ENCODE measurements at regions not wholly inside any gene's neighbourhood (a gene's known extent, or its start where the extent isn't known, plus 50 kb on each side); places are given as distances from the start of the nearest gene placed in this dataset.

DNA sequence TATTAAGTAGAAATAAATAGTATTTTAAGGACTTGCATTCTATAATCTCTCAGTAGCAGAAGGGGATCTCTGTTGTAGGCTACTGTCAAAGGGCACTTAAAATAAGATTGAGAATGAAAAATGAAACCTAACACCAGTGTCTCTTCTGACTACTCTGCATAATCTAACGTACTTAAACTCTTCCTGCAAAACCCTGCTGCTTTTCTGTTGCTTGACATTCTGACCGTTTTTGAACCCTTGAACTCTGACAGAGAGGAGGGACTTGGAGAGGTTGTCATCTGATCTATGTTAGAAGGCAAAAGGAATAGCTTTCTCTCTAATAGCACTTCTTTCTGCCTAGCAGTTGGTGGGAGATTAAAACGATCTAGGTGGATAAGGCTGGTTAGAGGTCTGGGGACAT lies 204.6 kb downstream of the ZIC1 start:
- CTCF ChIA-PET: no interaction called here
- no TSS peak for BruUV-seq (replicated peaks)
- no peak overlapping the region for H3K27ac ChIP-seq (ENCODE audit: low read length)
- ATAC-seq (no peak), DNase-seq (ENCODE audit: low read depth, low spot score) (no peak)
- no peaks in the 10 kb centered on the region for H3K4me1 ChIP-seq (ENCODE audit: control insufficient read depth, insufficient read depth, low read length)
- in situ Hi-C loops (cut with HindIII; ENCODE audit: low pct_unique_long_range_greater_than_20kb, low sequenced_read_pairs): no loop called here
- TF ChIP-seq, protein P1, sequence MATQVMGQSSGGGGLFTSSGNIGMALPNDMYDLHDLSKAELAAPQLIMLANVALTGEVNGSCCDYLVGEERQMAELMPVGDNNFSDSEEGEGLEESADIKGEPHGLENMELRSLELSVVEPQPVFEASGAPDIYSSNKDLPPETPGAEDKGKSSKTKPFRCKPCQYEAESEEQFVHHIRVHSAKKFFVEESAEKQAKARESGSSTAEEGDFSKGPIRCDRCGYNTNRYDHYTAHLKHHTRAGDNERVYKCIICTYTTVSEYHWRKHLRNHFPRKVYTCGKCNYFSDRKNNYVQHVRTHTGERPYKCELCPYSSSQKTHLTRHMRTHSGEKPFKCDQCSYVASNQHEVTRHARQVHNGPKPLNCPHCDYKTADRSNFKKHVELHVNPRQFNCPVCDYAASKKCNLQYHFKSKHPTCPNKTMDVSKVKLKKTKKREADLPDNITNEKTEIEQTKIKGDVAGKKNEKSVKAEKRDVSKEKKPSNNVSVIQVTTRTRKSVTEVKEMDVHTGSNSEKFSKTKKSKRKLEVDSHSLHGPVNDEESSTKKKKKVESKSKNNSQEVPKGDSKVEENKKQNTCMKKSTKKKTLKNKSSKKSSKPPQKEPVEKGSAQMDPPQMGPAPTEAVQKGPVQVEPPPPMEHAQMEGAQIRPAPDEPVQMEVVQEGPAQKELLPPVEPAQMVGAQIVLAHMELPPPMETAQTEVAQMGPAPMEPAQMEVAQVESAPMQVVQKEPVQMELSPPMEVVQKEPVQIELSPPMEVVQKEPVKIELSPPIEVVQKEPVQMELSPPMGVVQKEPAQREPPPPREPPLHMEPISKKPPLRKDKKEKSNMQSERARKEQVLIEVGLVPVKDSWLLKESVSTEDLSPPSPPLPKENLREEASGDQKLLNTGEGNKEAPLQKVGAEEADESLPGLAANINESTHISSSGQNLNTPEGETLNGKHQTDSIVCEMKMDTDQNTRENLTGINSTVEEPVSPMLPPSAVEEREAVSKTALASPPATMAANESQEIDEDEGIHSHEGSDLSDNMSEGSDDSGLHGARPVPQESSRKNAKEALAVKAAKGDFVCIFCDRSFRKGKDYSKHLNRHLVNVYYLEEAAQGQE (IDR thresholded peaks at IDR 0.05; ENCODE audit: insufficient read depth in 1 of 2, low read depth in 2 of 2, low read length in 1 of 2): no peak
- TF ChIP-seq TCF7L2 (IDR thresholded peaks at IDR 0.05; ENCODE audit: low read depth, low read length): no peak
- TF ChIP-seq, protein P2, sequence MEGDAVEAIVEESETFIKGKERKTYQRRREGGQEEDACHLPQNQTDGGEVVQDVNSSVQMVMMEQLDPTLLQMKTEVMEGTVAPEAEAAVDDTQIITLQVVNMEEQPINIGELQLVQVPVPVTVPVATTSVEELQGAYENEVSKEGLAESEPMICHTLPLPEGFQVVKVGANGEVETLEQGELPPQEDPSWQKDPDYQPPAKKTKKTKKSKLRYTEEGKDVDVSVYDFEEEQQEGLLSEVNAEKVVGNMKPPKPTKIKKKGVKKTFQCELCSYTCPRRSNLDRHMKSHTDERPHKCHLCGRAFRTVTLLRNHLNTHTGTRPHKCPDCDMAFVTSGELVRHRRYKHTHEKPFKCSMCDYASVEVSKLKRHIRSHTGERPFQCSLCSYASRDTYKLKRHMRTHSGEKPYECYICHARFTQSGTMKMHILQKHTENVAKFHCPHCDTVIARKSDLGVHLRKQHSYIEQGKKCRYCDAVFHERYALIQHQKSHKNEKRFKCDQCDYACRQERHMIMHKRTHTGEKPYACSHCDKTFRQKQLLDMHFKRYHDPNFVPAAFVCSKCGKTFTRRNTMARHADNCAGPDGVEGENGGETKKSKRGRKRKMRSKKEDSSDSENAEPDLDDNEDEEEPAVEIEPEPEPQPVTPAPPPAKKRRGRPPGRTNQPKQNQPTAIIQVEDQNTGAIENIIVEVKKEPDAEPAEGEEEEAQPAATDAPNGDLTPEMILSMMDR (IDR thresholded peaks at IDR 0.05): no peak
- TF ChIP-seq SIN3A (IDR thresholded peaks at IDR 0.05; ENCODE audit: borderline replicate concordance, insufficient read depth, low read depth, low read length): no peak
- TF ChIP-seq POLR2AphosphoS5 (IDR thresholded peaks at IDR 0.05; ENCODE audit: low read depth, low read length): no peak
- POLR2A ChIA-PET: no interaction called here
- intact Hi-C loops (cut with micrococcal nuclease; ENCODE audit: unreplicated experiment): no loop called here
- H3K4me3 ChIP-seq (ENCODE audit: low read depth in 2 of 2, low read length in 2 of 2): no peak overlapping the region
- no peaks in the 10 kb centered on the region; the same call in 1 of the 2 replicates for H3K36me3 ChIP-seq (ENCODE audit: control insufficient read depth, insufficient read depth, low read length)
- no peaks in the 10 kb centered on the region for H3K9me3 ChIP-seq (ENCODE audit: control insufficient read depth, insufficient read depth, low read depth, low read length)
- H3K27me3 ChIP-seq (ENCODE audit: control insufficient read depth, insufficient read depth, low read length): no peaks in the 10 kb centered on the region

DNA sequence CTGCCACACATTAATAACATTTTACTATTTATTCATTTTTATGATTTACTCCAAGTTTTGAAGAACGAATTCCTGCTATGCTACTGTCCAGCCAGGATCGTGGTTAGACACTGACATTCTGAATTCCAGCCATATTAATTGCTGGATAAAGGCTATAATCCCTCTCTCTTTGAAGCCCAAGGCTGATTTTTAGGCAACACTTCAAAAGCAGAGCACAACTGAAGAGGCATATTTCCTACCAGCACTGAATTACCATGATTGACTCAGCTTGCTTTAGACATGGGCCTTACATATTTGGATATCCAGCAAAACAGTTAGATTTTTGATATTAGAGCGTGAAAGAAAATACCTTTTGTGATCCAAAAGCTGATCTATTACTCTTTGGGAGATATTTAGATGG lies 205.0 kb downstream of the ZIC1 start:
- BruUV-seq (replicated peaks): no TSS peak
- no peaks in the 10 kb centered on the region; the same call in 1 of the 2 replicates for H3K36me3 ChIP-seq (ENCODE audit: control insufficient read depth, insufficient read depth, low read length)
- TF ChIP-seq, protein P2 (IDR thresholded peaks at IDR 0.05): no peak
- TF ChIP-seq TCF7L2 (IDR thresholded peaks at IDR 0.05; ENCODE audit: low read depth, low read length): no peak
- TF ChIP-seq, protein P1 (IDR thresholded peaks at IDR 0.05; ENCODE audit: insufficient read depth in 1 of 2, low read depth in 2 of 2, low read length in 1 of 2): no peak
- TF ChIP-seq POLR2AphosphoS5 (IDR thresholded peaks at IDR 0.05; ENCODE audit: low read depth, low read length): no peak
- TF ChIP-seq SIN3A (IDR thresholded peaks at IDR 0.05; ENCODE audit: borderline replicate concordance, insufficient read depth, low read depth, low read length): no peak
- intact Hi-C loops (cut with micrococcal nuclease; ENCODE audit: unreplicated experiment) (no loop called here), in situ Hi-C loops (cut with HindIII; ENCODE audit: low pct_unique_long_range_greater_than_20kb, low sequenced_read_pairs) (no loop called here)
- ChIA-PET CTCF (no interaction called here), POLR2A (no interaction called here)
- no peaks in the 10 kb centered on the region for H3K27me3 ChIP-seq (ENCODE audit: control insufficient read depth, insufficient read depth, low read length)
- ATAC-seq (no peak), DNase-seq (ENCODE audit: low read depth, low spot score) (no peak)
- no peaks in the 10 kb centered on the region for H3K9me3 ChIP-seq (ENCODE audit: control insufficient read depth, insufficient read depth, low read depth, low read length)
- H3K27ac ChIP-seq (ENCODE audit: low read length): no peak overlapping the region
- H3K4me3 ChIP-seq (ENCODE audit: low read depth in 2 of 2, low read length in 2 of 2): no peak overlapping the region
- H3K4me1 ChIP-seq (ENCODE audit: control insufficient read depth, insufficient read depth, low read length): no peaks in the 10 kb centered on the region

Data from Panc1 (cell line).